SH-SY5Y (cell line): ENCODE measurements at regions not wholly inside any gene's neighbourhood (a gene's known extent, or its start where the extent isn't known, plus 50 kb on each side); places are given as distances from the start of the nearest gene placed in this dataset.

ENCODE experiments used
- GATA2 ChIP-seq: IDR thresholded peaks from 2 replicates; pipeline ENCODE4 v1.6.1; 2011; ENCODE audit warnings: mild to moderate bottlenecking, low read depth, low read length
- GATA3 ChIP-seq: IDR thresholded peaks from 2 replicates; pipeline ENCODE4 v1.6.1; 2011; ENCODE audit warnings: low read depth, mild to moderate bottlenecking, low read length, moderate library complexity

DNA sequence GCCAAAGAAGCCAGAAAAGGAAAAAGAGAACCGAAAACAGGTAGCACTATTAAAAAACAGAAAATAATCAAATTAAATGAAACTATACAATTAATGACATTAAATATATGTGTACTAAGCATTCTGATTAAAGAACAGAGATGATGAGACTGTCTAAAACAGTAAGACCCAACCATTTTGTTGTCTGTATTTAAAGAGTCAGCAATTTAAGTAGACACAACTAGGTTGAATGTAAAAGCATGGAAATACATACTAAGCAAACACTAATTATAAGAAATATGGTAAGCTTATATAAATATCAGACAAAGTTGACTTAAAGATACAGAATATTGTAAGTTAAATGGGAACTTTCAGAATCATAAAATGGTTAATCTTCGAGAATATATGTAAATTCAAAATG, 774.6 kb upstream of the RAG2 start:
- TF ChIP-seq GATA2 = no peak
- TF ChIP-seq GATA3 = no peak
